ENCODE measurements at regions not wholly inside any gene's neighbourhood (a gene's known extent, or its start where the extent isn't known, plus 50 kb on each side); places are given as distances from the start of the nearest gene placed in this dataset.
"Not testable (repeated sequence)": the region's sequence is repeated elsewhere in the genome, so short reads cannot be mapped to it uniquely, and the experiment has no call there.

DNA sequence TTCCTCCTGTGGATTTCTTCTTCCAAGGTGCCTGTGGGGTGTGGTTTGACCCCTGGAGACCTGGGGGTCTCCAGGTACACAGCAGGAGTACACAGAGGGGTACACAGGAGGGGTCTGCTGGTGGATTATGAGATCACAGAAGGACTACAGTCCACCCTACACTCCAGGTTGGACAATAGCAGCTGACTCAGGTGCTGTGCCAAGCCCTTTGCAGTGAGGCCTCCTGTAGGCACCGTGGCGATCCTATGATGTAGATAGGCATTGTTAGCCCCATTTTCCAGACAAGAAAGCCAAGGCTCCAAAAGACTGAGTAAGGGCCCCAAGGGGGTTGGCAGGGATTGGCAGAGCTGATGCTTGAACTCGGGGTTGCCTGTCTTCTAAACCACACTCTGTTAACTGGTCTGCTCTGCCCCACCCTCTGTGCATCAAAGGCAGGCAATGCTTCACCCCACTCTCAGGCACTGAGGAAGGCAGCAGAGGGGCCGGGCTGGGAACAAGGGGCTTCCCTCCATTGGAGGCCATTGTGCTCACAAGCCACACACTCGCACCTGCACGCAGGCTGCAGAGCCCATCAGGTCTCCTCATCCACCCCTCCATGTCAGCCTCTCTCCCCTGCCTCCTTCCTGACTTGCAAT is 77.5 kb upstream of the SIRPA start:
- Histone ChIP-seq H3K36me3 (ENCODE audit: insufficient read depth, low read length, poor library complexity, severe bottlenecking) (no peaks in the 10 kb centered on the region), H3K27me3 (replicated peaks; ENCODE audit: insufficient read depth, low read depth, low read length, poor library complexity) (no peaks in the 10 kb centered on the region), H3K4me3 (ENCODE audit: low read depth, low read length, poor library complexity, severe bottlenecking) (no peak overlapping the region), H3K4me1 (ENCODE audit: insufficient read depth, low read length, poor library complexity, severe bottlenecking) (peaks cover 4% of the 10 kb centered on the region), H3K9me3 (ENCODE audit: low read depth, low read length, poor library complexity, severe bottlenecking) (peaks cover 6% of the 10 kb centered on the region), H3K27ac (ENCODE audit: low read depth, low read length, poor library complexity, severe bottlenecking) (no peak overlapping the region)
- BruUV-seq (replicated peaks), result no TSS peak
- intact Hi-C loops (cut with micrococcal nuclease; ENCODE audit: unreplicated experiment), result no loop called here
- ChIA-PET CTCF (no interaction called here), POLR2A (ENCODE audit: low non-redundant PET) (no interaction called here)
- no peak for TF ChIP-seq EZH2 (IDR thresholded peaks at IDR 0.05; ENCODE audit: borderline replicate concordance, low read depth, low read length, poor library complexity, severe bottlenecking)
- TF ChIP-seq, protein P1, sequence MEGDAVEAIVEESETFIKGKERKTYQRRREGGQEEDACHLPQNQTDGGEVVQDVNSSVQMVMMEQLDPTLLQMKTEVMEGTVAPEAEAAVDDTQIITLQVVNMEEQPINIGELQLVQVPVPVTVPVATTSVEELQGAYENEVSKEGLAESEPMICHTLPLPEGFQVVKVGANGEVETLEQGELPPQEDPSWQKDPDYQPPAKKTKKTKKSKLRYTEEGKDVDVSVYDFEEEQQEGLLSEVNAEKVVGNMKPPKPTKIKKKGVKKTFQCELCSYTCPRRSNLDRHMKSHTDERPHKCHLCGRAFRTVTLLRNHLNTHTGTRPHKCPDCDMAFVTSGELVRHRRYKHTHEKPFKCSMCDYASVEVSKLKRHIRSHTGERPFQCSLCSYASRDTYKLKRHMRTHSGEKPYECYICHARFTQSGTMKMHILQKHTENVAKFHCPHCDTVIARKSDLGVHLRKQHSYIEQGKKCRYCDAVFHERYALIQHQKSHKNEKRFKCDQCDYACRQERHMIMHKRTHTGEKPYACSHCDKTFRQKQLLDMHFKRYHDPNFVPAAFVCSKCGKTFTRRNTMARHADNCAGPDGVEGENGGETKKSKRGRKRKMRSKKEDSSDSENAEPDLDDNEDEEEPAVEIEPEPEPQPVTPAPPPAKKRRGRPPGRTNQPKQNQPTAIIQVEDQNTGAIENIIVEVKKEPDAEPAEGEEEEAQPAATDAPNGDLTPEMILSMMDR (conservative IDR thresholded peaks at IDR 0.05; ENCODE audit: low read depth, low read length), result no peak
- no peak for DNase-seq (ENCODE audit: low spot score)

DNA sequence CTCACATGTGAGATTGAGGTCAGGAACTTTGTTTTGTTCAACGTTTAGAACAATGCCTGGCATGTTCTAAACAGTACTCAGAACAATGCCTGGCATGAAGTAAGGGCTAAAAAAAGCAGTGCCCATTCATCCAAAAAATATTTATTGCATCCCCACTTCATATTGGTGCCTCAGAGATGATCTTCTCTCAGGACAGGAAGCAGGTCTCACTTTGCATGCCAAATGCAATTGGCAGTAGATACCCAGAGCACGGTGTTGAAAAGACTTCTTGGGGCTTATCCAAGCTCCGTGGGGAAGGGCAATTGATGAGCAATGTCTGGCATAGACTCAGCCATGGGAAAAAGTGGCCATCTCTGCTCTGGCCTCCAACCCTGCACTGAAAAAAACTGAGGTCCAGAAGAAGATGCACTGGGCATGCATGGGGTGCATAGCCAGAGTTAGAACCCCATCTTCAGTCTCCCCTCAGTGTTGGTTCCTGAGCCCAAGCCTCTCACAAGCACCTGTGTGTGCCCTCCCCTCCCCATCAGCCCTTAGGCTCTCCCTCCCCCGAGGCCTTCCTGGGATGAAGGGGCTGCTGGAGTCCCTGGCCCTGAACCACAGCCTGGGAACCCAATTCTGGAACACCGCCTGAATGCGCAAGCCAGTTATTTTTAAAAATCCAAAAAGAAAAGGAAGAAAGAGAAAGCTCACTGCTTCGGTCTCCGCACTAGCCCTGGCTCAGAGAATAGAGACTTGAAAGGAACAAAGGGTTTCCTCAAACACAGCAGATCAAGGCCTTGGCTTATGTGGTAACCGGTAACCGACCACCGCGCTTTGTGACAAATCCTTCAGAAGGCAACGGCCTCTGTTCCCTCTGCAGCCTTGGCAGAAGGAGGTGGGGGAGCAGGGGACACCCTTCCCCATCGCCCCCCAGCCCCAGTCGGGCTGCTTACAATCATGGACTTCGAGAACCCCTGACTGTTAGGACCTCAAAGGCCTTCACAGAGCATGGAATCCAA is 78.5 kb upstream of the SIRPA start:
- BruUV-seq (replicated peaks), result no TSS peak
- H3K4me3 ChIP-seq (ENCODE audit: low read depth, low read length, poor library complexity, severe bottlenecking), result no peak overlapping the region
- no peak overlapping the region for H3K27ac ChIP-seq (ENCODE audit: low read depth, low read length, poor library complexity, severe bottlenecking)
- H3K4me1 ChIP-seq (ENCODE audit: insufficient read depth, low read length, poor library complexity, severe bottlenecking), result peaks cover 10% of the 10 kb centered on the region
- POLR2A ChIA-PET (ENCODE audit: low non-redundant PET), result no interaction called here
- no peak for DNase-seq (ENCODE audit: low spot score)
- no peak for TF ChIP-seq EZH2 (IDR thresholded peaks at IDR 0.05; ENCODE audit: borderline replicate concordance, low read depth, low read length, poor library complexity, severe bottlenecking)
- TF ChIP-seq, protein P1 (conservative IDR thresholded peaks at IDR 0.05; ENCODE audit: low read depth, low read length), result no peak
- intact Hi-C loops (cut with micrococcal nuclease; ENCODE audit: unreplicated experiment), result no loop called here
- CTCF ChIA-PET, result interaction anchor here (0.6 kb wide), 1 partner anchor 83 kb away, joined by 3 read pairs; no protein-coding TSS in a partner anchor
- H3K27me3 ChIP-seq (replicated peaks; ENCODE audit: insufficient read depth, low read depth, low read length, poor library complexity), result no peaks in the 10 kb centered on the region
- no peaks in the 10 kb centered on the region for H3K9me3 ChIP-seq (ENCODE audit: low read depth, low read length, poor library complexity, severe bottlenecking)
- no peaks in the 10 kb centered on the region for H3K36me3 ChIP-seq (ENCODE audit: insufficient read depth, low read length, poor library complexity, severe bottlenecking)

DNA sequence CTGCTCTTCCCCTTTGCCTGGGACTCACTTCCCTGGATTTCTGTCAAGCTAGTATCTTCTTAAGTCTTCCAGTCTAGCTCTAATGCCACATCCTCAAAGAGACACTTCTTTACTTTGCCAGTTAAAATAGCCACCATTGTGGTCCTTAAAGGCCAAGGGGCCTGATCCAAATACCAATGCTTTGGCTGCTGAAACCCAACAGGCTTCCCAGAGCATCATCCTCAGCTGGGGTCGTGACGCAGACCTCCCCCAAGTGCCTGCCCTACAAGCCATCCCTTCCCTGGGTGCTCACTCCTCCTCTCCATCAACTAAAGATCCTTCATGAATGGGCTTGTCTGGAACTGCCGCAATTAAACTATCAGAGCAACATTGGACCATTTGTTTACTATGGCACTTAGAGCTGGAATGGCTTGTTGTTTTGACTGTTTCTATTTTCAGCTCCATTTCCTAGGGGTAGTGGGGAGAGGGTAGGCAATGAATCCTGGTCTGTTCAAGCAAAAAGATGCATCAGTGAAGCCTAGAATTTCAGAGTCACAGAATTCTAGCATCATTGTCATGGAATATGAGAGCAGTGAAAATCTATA is 79.6 kb upstream of the SIRPA start:
- no TSS peak for BruUV-seq (replicated peaks)
- POLR2A ChIA-PET (ENCODE audit: low non-redundant PET), result no interaction called here
- intact Hi-C loops (cut with micrococcal nuclease; ENCODE audit: unreplicated experiment), result no loop called here
- Histone ChIP-seq H3K27ac (ENCODE audit: low read depth, low read length, poor library complexity, severe bottlenecking) (no peak overlapping the region), H3K4me1 (ENCODE audit: insufficient read depth, low read length, poor library complexity, severe bottlenecking) (peaks cover 21% of the 10 kb centered on the region), H3K9me3 (ENCODE audit: low read depth, low read length, poor library complexity, severe bottlenecking) (no peaks in the 10 kb centered on the region), H3K36me3 (ENCODE audit: insufficient read depth, low read length, poor library complexity, severe bottlenecking) (no peaks in the 10 kb centered on the region), H3K4me3 (ENCODE audit: low read depth, low read length, poor library complexity, severe bottlenecking) (no peak overlapping the region), H3K27me3 (replicated peaks; ENCODE audit: insufficient read depth, low read depth, low read length, poor library complexity) (no peaks in the 10 kb centered on the region)
- no peak for DNase-seq (ENCODE audit: low spot score)
- CTCF ChIA-PET, result no interaction called here
- TF ChIP-seq, protein P1 (conservative IDR thresholded peaks at IDR 0.05; ENCODE audit: low read depth, low read length), result no peak
- no peak for TF ChIP-seq EZH2 (IDR thresholded peaks at IDR 0.05; ENCODE audit: borderline replicate concordance, low read depth, low read length, poor library complexity, severe bottlenecking)

DNA sequence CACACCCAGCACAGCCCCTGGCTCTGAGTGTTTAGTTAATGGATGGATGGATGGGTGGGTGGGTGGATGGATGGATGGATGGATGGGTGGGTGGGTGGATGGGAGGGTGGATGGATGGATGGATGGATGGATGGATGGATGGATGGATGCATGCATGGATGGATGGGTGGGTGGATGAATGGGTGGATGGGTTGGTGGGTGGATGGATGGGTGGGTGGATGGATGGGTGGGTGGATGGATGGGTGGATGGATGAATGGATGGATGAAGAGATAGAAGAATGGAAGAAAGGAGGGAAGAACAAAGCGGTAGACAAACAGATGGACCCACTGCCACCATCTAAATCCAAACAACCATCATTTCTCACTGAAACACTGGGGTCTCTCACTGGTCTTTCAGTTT is 80.3 kb upstream of the SIRPA start:
- peaks cover 25% of the 10 kb centered on the region for H3K4me1 ChIP-seq (ENCODE audit: insufficient read depth, low read length, poor library complexity, severe bottlenecking)
- POLR2A ChIA-PET (ENCODE audit: low non-redundant PET); CTCF ChIA-PET; intact Hi-C loops (cut with micrococcal nuclease; ENCODE audit: unreplicated experiment); BruUV-seq (replicated peaks); H3K9me3 ChIP-seq (ENCODE audit: low read depth, low read length, poor library complexity, severe bottlenecking); H3K36me3 ChIP-seq (ENCODE audit: insufficient read depth, low read length, poor library complexity, severe bottlenecking); H3K27ac ChIP-seq (ENCODE audit: low read depth, low read length, poor library complexity, severe bottlenecking); DNase-seq (ENCODE audit: low spot score); H3K4me3 ChIP-seq (ENCODE audit: low read depth, low read length, poor library complexity, severe bottlenecking); H3K27me3 ChIP-seq (replicated peaks; ENCODE audit: insufficient read depth, low read depth, low read length, poor library complexity): not testable (repeated sequence)
